ENCODE measurements at regions not wholly inside any gene's neighbourhood (a gene's known extent, or its start where the extent isn't known, plus 50 kb on each side); places are given as distances from the start of the nearest gene placed in this dataset.

DNA sequence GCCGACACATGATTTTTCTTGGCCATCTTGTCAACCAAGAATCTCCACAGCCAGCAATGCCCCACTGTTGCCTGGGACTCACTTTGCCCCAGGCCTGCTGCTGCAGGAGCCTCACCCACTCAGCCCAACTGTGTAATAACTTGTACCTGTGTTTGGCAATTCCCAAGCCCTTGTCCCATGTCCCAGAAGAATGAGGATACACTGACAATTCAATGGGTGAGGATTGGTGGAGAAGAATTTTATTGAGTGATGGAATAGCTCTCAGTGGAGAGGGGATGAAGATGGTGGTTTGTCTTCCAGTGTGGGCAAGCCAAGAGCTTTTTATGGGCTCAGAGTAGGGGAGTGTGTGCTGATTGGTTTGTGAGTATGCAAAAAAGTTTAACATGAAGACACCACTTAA is 861.9 kb downstream of the TFAP2A start:
- Histone ChIP-seq H3K4me3 (no peak overlapping the region), H3K27ac (no peak overlapping the region), H3K9me3 (ENCODE audit: low read depth) (no peaks in the 10 kb centered on the region), H3K4me1 (ENCODE audit: low read depth) (no peaks in the 10 kb centered on the region), H3K27me3 (no peaks in the 10 kb centered on the region), H3K36me3 (no peaks in the 10 kb centered on the region)
- TF ChIP-seq, protein P1, sequence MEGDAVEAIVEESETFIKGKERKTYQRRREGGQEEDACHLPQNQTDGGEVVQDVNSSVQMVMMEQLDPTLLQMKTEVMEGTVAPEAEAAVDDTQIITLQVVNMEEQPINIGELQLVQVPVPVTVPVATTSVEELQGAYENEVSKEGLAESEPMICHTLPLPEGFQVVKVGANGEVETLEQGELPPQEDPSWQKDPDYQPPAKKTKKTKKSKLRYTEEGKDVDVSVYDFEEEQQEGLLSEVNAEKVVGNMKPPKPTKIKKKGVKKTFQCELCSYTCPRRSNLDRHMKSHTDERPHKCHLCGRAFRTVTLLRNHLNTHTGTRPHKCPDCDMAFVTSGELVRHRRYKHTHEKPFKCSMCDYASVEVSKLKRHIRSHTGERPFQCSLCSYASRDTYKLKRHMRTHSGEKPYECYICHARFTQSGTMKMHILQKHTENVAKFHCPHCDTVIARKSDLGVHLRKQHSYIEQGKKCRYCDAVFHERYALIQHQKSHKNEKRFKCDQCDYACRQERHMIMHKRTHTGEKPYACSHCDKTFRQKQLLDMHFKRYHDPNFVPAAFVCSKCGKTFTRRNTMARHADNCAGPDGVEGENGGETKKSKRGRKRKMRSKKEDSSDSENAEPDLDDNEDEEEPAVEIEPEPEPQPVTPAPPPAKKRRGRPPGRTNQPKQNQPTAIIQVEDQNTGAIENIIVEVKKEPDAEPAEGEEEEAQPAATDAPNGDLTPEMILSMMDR (IDR thresholded peaks at IDR 0.05; ENCODE audit: low read depth, low read length): no peak
- DNase-seq (ENCODE audit: low read depth in 1 of 2, low spot score in 1 of 2): no peak

DNA sequence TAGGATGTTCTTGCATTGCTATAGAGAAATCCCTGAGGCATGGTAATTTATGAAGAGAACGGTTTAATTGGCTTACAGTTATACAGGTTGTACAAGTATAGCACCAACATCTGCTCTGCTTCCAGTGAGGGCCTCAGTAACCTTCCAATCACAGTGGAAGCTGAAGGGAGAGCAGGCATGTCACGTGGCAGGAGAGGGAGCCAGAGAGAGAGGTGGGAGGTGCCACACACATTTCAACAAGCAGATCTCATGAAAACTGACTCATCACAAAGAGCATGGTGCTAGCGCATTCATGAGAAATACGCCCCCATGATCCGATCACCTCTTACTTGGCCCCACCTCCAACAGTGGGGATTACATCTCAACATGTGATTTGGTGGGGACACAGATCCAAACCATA is 871.2 kb downstream of the TFAP2A start:
- no peaks in the 10 kb centered on the region for H3K9me3 ChIP-seq (ENCODE audit: low read depth)
- no peaks in the 10 kb centered on the region for H3K4me1 ChIP-seq (ENCODE audit: low read depth)
- no peaks in the 10 kb centered on the region for H3K36me3 ChIP-seq
- no peaks in the 10 kb centered on the region for H3K27me3 ChIP-seq
- TF ChIP-seq, protein P1 (IDR thresholded peaks at IDR 0.05; ENCODE audit: low read depth, low read length): no peak
- DNase-seq (ENCODE audit: low read depth in 1 of 2, low spot score in 1 of 2): no peak
- no peak overlapping the region for H3K27ac ChIP-seq
- no peak overlapping the region for H3K4me3 ChIP-seq

DNA sequence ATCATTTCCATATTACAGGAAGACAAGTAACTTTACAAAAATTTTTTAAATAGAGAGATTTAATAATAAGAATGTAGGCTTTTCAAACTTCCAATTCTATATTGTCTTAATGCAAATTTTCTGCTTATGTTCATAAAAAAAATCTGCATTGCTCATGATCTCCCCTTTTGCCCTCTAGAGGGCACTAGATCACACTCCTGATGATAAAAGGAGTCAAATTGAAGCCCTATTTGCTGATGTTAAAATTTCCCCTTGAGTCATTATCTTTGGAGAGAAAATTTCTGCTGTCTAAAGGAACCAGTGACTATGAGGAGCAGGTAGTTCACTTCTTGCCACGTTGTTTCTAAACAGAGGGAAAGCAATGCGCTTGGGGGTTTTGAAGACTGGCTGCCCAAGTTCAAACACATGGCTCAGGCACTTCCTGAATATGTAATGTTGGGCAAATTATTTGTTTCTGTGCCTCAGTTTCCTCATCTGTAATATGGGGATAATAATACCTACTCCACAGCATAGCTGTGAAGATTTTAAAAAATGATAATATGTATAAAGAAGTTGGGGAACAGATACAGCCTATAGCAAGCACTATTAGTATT is 874.2 kb downstream of the TFAP2A start:
- Histone ChIP-seq H3K27me3 (no peaks in the 10 kb centered on the region), H3K9me3 (ENCODE audit: low read depth) (no peaks in the 10 kb centered on the region), H3K4me1 (ENCODE audit: low read depth) (no peaks in the 10 kb centered on the region), H3K27ac (no peak overlapping the region), H3K36me3 (no peaks in the 10 kb centered on the region), H3K4me3 (no peak overlapping the region)
- peak; percentile 44 to 82 for DNase-seq (ENCODE audit: low read depth in 1 of 2, low spot score in 1 of 2)
- TF ChIP-seq, protein P1 (IDR thresholded peaks at IDR 0.05; ENCODE audit: low read depth, low read length): peak; percentile 71

DNA sequence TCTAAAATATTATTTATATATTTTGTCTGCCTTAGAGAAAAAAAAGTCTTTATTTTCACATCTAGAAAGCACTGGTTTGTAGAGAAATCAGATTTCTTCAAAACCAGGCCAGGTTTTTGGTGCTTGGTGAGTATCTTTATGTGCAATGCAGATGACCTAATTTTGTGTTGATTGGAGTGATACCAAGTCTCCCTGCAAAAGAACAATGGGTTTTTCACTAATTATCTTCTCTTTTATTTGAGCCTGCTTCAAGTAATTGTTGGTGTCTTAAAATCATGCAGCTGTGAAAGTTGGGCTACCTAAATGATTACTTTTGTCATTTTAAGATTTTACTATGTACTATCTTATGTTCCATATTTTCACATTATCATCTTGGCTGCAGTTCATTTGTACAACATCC is 874.7 kb downstream of the TFAP2A start:
- Histone ChIP-seq H3K27me3 (no peaks in the 10 kb centered on the region), H3K4me1 (ENCODE audit: low read depth) (no peaks in the 10 kb centered on the region), H3K9me3 (ENCODE audit: low read depth) (no peaks in the 10 kb centered on the region), H3K4me3 (no peak overlapping the region), H3K27ac (no peak overlapping the region), H3K36me3 (no peaks in the 10 kb centered on the region)
- TF ChIP-seq, protein P1 (IDR thresholded peaks at IDR 0.05; ENCODE audit: low read depth, low read length): no peak
- peak in 1 of 2 donors; percentile 68 for DNase-seq (ENCODE audit: low read depth in 1 of 2, low spot score in 1 of 2)

DNA sequence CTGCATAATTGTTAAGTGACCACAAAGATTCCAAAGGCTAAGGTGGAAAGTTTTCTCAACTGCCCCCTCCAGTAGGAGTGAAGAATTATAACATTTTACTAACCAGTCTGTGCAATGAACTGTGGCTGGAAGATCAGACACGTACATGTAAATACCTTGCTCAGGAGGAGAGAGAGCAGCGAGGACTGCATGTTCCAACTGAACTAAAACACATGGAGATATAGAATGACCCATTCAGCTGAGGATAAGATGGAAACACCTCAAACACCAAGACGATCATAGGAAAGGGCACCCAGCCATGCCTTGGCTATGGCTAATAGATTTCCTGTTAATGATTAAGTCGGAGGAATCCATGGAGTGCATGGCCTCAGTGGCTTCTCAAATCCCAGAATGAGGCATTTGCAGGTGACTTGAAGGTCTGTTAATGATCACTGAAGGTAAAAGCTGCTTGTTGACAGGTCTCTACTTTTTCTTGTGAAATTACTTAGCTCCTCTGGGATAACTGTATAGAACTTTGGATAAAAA is 875.6 kb downstream of the TFAP2A start:
- Histone ChIP-seq H3K4me3 (no peak overlapping the region), H3K4me1 (ENCODE audit: low read depth) (no peaks in the 10 kb centered on the region)
- TF ChIP-seq, protein P1 (IDR thresholded peaks at IDR 0.05; ENCODE audit: low read depth, low read length): no peak

More for the DNA sequence above, 875.6 kb downstream of the TFAP2A start:
- no peak for DNase-seq (ENCODE audit: low read depth in 1 of 2, low spot score in 1 of 2)
- Histone ChIP-seq H3K36me3 (no peaks in the 10 kb centered on the region), H3K27ac (no peak overlapping the region), H3K27me3 (no peaks in the 10 kb centered on the region), H3K9me3 (ENCODE audit: low read depth) (no peaks in the 10 kb centered on the region)
